GM18508 (cell line): ENCODE measurements at regions not wholly inside any gene's neighbourhood (a gene's known extent, or its start where the extent isn't known, plus 50 kb on each side); places are given as distances from the start of the nearest gene placed in this dataset.

Source experiments
- ATAC-seq: cut with Tn5 transposase; IDR thresholded peaks from one replicate; pipeline ENCODE4 v1.9.1; 2021; ENCODE audit warnings: moderate number of reproducible peaks; ENCODE audit not compliant: insufficient read depth, unreplicated experiment

GRCh38 chr4:180009316-180009715, 2233.9 kb upstream of the TENM3 start:
- no peak for ATAC-seq

DNA sequence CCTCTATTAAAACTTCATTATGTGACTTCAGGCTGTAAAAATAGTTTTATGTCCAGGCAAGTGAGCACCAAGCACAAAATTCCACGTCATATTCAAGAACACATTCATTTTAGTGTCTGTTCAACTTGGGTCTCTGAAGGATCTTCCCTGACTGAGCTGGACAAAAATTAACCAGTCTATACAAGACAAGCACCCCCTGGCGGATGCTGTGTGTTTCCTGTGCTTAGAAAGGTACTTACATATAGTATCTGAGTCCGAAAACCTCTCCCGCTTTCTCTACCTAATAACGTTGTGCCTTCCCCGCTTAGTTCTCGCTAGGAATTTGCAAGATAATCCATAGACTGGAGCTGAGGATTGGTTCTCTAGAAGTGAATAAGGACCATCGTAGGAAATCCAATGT, 2214.5 kb upstream of the TENM3 start:
- ATAC-seq = no peak

DNA sequence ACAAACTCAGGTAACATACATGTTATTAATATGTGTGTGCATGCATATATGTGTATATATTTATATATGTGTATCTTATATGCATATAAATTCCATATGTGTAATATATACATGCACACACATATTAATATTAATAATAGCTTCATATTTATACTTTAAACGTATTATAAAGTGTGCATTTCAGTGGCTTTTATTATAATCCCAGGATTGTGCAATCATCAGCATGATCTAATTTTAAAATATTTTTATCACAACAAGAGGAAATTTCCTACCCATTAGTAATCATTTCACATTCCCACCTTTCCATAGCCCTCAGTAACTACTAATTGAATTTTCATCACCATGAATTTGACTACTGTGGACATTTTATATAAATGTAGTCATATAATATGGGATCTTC, 2211.9 kb upstream of the TENM3 start:
- ATAC-seq = no peak

DNA sequence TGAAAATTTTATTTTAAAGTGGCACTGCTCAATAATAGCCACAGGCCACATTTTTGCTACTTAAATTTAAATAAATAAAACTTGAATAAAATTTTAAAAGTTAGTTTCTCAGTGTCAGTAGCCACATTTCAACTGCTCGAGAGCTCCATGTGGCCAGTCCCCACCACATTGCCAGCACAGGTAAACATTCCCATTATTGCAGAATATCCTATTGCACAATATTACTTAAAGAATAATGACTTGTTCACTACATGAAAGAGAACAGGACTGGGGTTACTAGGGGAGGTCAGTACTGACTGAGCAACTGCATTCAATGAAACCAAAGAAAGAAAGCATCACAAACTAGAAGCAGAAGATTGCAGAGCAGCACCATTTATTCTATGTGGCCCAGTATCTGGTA, 2201.6 kb upstream of the TENM3 start:
- ATAC-seq = no peak

DNA sequence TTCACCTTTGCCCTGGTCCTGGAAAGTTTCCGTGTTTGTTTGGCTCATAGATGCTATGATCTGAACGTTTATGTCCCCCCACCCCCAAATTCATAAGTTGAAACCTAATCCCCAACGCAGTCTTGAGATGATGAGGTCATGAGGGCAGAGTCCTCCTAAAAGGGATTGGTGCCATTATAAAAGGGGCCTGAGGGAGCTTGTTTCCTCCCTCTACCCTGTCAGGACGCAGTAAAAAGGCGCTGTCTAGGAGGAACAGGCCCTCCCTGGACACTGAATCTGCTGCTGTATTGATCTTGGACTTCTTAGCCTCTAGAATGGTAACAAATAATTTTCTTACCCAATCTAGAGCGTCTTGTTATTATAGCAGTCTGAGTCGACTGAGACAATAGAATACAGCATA, 2190.6 kb upstream of the TENM3 start:
- no peak for ATAC-seq

- ATAC-seq = no peak
Measured at GRCh38 chr4:180054291-180054690, 2188.9 kb upstream of the TENM3 start.

DNA sequence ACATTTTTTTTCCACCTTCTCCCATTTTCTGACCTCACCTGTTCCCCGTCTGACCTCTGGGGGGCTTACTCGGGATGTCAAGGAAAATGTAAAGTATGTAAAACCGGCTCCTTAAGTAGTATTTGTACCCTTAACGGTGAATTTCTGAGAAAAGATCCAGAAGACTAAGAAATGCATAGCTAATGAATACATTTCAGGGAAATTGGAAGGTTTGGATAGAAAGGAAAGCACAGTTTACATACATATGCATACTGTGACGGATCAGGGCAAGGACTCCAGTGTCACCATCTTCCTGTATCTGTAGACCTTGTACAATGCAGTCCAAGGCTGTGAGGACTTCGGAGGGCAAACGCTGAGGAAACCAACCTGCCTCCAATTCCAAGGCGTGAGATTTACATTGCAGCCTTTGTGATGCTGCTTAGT, 2185.9 kb upstream of the TENM3 start:
- ATAC-seq = no peak

GRCh38 chr4:180057891-180058671, 2185.1 kb upstream of the TENM3 start:
- no peak for ATAC-seq

DNA sequence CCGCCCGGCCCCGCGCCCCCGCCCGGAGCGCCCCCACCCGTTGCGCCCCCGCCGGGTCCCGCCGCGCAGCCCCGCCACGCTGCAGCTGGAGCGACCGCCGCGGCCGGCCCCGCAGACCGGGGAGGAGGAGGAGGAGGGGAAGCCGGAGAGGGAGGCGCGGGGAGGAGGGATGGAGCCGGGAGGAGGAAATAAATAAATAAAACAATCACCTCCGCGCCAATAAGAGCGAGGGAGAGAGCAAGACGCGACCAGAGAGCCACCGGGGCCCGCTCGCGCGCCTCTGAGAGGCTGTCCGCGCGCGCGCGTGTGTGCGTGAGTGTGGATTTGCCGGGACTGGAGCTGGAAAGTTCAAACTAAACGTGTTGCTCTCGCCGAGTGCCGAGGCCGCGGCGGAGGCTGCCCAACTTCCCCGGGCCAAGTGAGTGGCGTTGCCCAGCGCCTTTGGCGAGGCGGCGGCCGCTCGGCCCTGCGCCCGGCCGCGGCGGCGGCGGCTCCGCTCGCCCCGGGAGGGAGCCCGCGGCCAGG, 2184.4 kb upstream of the TENM3 start:
- no peak for ATAC-seq

- no peak for ATAC-seq
Measured at GRCh38 chr4:180059216-180059881, 2183.9 kb upstream of the TENM3 start.

- ATAC-seq = no peak
Measured at GRCh38 chr4:180060159-180060889, 2182.9 kb upstream of the TENM3 start.

- no peak for ATAC-seq
Measured at GRCh38 chr4:180081072-180081471, 2162.1 kb upstream of the TENM3 start.

DNA sequence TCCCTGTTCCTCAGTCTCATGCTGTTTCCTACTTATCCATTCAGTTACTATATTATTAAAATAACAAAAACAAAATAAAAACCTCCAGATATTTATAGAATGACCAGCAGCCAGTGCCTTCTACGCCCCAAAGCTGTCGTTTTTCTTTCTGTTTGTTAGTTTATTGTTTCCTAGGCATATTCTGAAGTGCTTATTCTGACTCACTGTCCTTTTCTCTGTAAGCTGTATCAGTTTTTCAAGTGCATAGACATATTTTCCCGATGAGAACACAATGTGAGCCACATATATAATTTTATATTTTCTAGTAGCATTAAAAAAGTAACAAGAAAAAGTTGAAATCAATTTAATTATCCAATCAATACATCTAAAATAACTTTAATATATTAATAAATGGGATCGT, 2158.6 kb upstream of the TENM3 start:
- no peak for ATAC-seq

DNA sequence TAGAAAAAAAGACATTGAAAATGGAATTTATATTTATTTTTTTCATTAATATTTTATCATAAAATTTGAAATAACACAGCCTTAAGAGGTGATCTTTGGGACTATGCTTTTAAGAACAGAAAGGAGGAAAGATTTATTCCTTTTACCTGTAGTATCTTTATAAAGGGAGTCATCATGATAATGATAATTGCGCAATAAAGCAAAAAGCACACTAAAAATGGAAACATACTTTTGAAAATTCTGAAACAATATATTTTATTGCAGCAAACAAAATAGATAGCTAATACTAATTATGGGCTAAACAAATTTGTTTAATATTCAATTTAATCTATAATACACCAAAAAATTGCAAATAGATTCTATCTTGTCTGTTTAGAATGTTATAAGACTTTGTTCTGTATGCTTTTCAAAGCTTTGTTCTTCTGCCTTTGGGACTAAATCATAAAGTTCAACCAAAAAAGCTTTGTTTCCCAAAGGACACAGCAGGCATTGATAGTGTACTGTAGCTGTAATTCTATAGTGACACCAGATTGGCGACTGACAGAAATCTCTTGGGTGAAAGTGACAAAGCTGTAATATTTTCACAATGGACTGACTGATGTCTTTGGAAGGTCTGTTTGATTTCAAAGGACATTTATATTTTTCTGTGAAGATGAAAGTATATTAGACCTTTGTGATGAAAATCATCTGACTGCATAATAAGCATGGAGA, 2156.6 kb upstream of the TENM3 start:
- ATAC-seq = no peak

GRCh38 chr4:180098586-180098985, 2144.6 kb upstream of the TENM3 start:
- ATAC-seq = no peak

GRCh38 chr4:180099957-180100356, 2143.2 kb upstream of the TENM3 start:
- no peak for ATAC-seq

- no peak for ATAC-seq
Measured at GRCh38 chr4:180100433-180101344, 2142.5 kb upstream of the TENM3 start.

DNA sequence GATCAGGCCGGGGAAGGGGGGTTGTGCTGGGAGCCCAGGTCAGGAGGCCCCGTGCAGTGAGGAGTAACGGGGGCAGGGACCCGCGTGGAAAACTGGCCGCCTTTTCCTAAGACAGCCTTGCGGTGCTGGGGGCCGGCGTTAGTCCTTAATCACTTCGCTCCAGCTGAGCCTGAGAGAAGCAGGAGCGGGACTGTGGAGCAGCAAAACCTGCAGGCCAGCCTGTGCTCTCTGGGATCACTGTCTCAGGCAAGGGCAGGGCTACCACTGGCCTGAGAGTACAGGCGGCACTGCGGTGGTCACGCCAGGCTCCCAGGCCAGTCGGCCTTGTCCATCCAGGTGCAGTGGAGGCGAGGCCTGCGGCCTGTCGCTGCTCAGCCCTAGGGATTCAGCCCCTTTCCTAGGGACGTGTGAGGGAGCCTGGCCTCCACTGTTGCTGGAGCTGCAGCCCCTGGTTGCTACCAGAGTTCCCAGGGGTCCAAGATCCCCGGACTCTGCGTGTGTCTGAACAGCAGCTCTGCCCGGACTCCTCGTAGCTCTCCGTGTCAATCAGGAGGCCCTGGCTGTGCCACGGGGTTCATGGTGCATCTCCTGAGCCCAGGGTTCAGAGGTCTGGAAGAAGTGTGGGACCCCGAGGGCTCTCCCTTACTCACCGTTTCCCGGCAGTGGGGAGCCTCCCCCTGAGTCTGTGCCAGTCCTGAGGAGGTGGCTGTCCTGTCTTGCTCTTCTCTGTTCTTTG, 2141.7 kb upstream of the TENM3 start:
- ATAC-seq = no peak

- ATAC-seq = no peak
Measured at GRCh38 chr4:180103794-180104193, 2139.4 kb upstream of the TENM3 start.
